ENCODE measurements at regions not wholly inside any gene's neighbourhood (a gene's known extent, or its start where the extent isn't known, plus 50 kb on each side); places are given as distances from the start of the nearest gene placed in this dataset.

- TF ChIP-seq, protein P1, sequence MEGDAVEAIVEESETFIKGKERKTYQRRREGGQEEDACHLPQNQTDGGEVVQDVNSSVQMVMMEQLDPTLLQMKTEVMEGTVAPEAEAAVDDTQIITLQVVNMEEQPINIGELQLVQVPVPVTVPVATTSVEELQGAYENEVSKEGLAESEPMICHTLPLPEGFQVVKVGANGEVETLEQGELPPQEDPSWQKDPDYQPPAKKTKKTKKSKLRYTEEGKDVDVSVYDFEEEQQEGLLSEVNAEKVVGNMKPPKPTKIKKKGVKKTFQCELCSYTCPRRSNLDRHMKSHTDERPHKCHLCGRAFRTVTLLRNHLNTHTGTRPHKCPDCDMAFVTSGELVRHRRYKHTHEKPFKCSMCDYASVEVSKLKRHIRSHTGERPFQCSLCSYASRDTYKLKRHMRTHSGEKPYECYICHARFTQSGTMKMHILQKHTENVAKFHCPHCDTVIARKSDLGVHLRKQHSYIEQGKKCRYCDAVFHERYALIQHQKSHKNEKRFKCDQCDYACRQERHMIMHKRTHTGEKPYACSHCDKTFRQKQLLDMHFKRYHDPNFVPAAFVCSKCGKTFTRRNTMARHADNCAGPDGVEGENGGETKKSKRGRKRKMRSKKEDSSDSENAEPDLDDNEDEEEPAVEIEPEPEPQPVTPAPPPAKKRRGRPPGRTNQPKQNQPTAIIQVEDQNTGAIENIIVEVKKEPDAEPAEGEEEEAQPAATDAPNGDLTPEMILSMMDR (IDR thresholded peaks at IDR 0.05) = no peak
These were observed 90.2 kb upstream of the BCAR3 start for GRCh38 chr1:93771843-93772242.

- TF ChIP-seq, protein P1 (IDR thresholded peaks at IDR 0.05) = no peak
These were observed 89.0 kb upstream of the BCAR3 start for GRCh38 chr1:93770640-93771039.

- TF ChIP-seq, protein P1 (IDR thresholded peaks at IDR 0.05) = no peak
These were observed 88.1 kb upstream of the BCAR3 start for GRCh38 chr1:93769777-93770176.

DNA sequence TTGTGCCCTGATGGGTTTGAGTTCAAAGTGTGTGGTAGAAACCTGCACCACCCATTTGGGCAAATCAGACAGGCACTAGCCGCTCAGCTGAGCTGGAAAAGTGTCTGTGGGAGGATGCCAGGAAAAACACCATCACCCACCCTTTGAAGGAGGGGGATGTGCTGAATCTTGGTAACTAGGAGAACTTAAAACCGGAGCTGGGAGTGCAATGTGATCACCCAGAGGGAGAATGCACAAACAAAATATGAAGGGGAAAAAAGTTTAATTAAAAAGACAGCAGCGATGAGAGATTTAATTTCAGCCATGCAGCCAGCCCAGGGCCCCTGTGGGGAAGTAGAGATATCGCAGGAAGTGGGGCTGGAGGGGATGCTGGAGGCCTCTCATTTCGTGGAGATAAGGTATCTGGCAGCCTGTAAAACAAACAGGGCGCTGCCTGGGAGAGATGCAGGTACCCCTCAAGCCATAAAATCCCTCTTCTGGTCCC lies 86.8 kb upstream of the BCAR3 start:
- TF ChIP-seq, protein P1 (IDR thresholded peaks at IDR 0.05) = no peak

GRCh38 chr1:93766451-93766850 lies 84.8 kb upstream of the BCAR3 start:
- TF ChIP-seq, protein P1 (IDR thresholded peaks at IDR 0.05) = no peak

DNA sequence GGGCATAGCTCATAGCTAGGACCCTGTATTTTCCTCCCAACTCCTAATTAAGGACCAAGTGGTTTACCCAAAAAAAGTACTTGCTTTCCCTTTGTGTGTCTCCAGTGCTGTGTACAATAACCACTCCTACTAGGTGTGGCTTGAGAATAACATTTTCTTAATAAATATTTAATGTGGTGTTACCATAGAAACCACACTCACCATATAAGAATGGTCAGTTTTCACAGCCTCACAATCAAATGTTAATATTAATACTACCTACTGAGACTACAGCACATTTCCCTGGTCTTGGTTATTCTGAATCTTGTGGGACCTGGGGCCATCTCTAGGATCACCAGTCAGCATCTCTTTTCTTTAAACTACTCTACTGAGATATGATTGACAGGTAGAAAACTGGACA lies 83.5 kb upstream of the BCAR3 start:
- TF ChIP-seq, protein P1 (IDR thresholded peaks at IDR 0.05) = no peak

- TF ChIP-seq, protein P1 (IDR thresholded peaks at IDR 0.05) = no peak
These were observed 82.7 kb upstream of the BCAR3 start for GRCh38 chr1:93764366-93764750.

DNA sequence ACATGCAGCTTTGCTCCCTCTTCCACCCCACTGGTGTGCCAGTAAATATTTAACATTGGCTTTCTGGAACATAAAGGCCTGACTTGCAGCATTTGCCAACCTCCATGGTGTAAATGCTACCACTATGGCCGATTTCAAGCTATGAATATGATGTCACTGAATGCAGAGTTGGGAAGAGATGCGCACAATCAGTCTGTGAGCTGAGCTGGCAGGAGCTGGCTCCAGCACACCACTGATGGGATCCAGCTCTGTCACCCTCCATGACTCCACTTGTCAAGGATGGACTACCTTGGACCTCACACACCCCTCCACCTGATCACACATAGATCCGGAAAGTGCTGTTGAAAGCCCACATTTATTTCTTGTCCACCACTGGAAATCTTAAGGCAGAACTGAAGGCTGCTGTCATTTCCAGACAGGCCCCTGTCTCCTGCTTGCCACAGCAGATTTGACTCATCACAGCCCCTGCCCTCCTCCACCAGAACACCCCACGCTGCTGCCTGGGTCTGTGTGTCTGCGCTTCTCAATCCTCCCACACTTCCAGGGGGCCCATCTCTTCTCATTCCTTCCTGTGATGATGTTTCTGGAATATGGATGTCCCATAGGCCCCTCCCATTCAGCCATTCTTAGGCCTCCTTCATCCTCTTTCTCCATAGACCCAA lies 82.2 kb upstream of the BCAR3 start:
- TF ChIP-seq, protein P1 (IDR thresholded peaks at IDR 0.05) = no peak
